ENCODE measurements at regions not wholly inside any gene's neighbourhood (a gene's known extent, or its start where the extent isn't known, plus 50 kb on each side); places are given as distances from the start of the nearest gene placed in this dataset.
A peak's percentile ranks its signal among the peaks of the same experiment; 100 is the strongest.

DNA sequence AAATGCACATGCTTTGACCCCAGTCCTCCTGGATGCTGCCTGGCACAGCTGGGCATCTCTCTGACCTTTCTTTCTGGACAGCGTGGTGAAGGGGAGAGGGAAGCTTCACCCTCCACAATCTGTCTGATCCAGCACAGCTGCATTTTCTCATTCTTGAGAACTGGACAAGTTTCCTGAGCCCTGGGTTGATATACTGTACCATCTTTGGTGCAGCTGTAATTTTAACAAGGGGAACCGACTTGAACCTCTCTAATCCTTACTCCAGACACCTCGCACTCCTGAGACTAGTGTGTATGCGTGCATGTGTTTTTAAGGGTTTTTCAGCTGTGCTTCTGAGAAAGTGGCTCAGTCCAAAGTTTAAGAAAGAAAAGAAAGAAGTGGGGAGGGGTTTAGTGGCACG lies 655.7 kb downstream of the INHBA start:
- TF ChIP-seq RAD21 (IDR thresholded peaks at IDR 0.05; ENCODE audit: low read depth): no peak
- TF ChIP-seq EP300 (IDR thresholded peaks at IDR 0.05; ENCODE audit: borderline replicate concordance): no peak
- no peak for TF ChIP-seq CEBPB (IDR thresholded peaks at IDR 0.05)
- no peak for TF ChIP-seq CREB1 (IDR thresholded peaks at IDR 0.05; ENCODE audit: low read depth)
- TF ChIP-seq, protein P1, sequence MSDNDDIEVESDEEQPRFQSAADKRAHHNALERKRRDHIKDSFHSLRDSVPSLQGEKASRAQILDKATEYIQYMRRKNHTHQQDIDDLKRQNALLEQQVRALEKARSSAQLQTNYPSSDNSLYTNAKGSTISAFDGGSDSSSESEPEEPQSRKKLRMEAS (IDR thresholded peaks at IDR 0.05): no peak
- TF ChIP-seq TCF12 (IDR thresholded peaks at IDR 0.05; ENCODE audit: low read depth): no peak
- no peak for TF ChIP-seq ZBTB7A (IDR thresholded peaks at IDR 0.05; ENCODE audit: low read depth)
- no peak for TF ChIP-seq TEAD4 (IDR thresholded peaks at IDR 0.05)
- TF ChIP-seq TAF1 (IDR thresholded peaks at IDR 0.05; ENCODE audit: low read depth): no peak
- no peak for TF ChIP-seq FOXM1 (IDR thresholded peaks at IDR 0.05; ENCODE audit: borderline replicate concordance, low read depth)
- TF ChIP-seq USF1 (IDR thresholded peaks at IDR 0.05): no peak
- TF ChIP-seq NFIC (IDR thresholded peaks at IDR 0.05): no peak
- TF ChIP-seq YY1 (IDR thresholded peaks at IDR 0.05; ENCODE audit: low read depth): no peak
- TF ChIP-seq EGR1 (IDR thresholded peaks at IDR 0.05): no peak

- TF ChIP-seq ZBTB7A (IDR thresholded peaks at IDR 0.05; ENCODE audit: low read depth) (no peak), FOXM1 (IDR thresholded peaks at IDR 0.05; ENCODE audit: borderline replicate concordance, low read depth) (no peak), EP300 (IDR thresholded peaks at IDR 0.05; ENCODE audit: borderline replicate concordance) (no peak), TAF1 (IDR thresholded peaks at IDR 0.05; ENCODE audit: low read depth) (no peak), USF1 (IDR thresholded peaks at IDR 0.05) (no peak), TEAD4 (IDR thresholded peaks at IDR 0.05) (no peak), NFIC (IDR thresholded peaks at IDR 0.05) (no peak), RAD21 (IDR thresholded peaks at IDR 0.05; ENCODE audit: low read depth) (no peak), CREB1 (IDR thresholded peaks at IDR 0.05; ENCODE audit: low read depth) (no peak), YY1 (IDR thresholded peaks at IDR 0.05; ENCODE audit: low read depth) (no peak), CEBPB (IDR thresholded peaks at IDR 0.05) (no peak), TCF12 (IDR thresholded peaks at IDR 0.05; ENCODE audit: low read depth) (no peak), EGR1 (IDR thresholded peaks at IDR 0.05) (no peak)
- TF ChIP-seq, protein P2, sequence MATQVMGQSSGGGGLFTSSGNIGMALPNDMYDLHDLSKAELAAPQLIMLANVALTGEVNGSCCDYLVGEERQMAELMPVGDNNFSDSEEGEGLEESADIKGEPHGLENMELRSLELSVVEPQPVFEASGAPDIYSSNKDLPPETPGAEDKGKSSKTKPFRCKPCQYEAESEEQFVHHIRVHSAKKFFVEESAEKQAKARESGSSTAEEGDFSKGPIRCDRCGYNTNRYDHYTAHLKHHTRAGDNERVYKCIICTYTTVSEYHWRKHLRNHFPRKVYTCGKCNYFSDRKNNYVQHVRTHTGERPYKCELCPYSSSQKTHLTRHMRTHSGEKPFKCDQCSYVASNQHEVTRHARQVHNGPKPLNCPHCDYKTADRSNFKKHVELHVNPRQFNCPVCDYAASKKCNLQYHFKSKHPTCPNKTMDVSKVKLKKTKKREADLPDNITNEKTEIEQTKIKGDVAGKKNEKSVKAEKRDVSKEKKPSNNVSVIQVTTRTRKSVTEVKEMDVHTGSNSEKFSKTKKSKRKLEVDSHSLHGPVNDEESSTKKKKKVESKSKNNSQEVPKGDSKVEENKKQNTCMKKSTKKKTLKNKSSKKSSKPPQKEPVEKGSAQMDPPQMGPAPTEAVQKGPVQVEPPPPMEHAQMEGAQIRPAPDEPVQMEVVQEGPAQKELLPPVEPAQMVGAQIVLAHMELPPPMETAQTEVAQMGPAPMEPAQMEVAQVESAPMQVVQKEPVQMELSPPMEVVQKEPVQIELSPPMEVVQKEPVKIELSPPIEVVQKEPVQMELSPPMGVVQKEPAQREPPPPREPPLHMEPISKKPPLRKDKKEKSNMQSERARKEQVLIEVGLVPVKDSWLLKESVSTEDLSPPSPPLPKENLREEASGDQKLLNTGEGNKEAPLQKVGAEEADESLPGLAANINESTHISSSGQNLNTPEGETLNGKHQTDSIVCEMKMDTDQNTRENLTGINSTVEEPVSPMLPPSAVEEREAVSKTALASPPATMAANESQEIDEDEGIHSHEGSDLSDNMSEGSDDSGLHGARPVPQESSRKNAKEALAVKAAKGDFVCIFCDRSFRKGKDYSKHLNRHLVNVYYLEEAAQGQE (IDR thresholded peaks at IDR 0.05; ENCODE audit: low read depth): no peak
- TF ChIP-seq, protein P1 (IDR thresholded peaks at IDR 0.05): no peak
These were observed 656.1 kb downstream of the INHBA start for GRCh38 chr7:41046776-41047175.

DNA sequence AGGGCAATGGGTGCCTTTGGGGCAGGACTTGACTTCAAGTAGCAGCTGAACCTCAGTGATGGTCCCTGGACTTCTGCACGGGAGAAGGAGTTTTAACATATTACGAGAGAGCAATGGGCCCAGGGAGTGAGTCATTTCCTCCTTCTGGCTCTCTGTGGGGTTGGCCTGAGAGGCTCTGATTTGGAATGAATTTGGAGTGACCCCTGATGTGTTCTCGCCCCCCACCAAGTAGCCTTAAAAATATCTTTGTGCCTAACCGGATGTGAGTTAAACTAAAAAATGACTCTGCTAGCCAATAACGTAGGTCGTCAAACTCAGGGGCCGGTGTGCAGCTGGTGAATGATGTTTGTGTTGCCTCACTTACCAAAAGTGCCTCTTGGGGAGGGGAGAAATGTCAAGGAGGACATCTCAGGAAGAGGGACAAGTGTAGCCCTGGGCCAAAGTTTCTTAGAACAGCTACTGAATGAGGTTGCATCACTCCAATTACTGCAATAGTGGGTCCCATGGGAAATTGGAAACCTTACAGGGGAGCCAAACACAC lies 656.6 kb downstream of the INHBA start:
- no peak for TF ChIP-seq EP300 (IDR thresholded peaks at IDR 0.05; ENCODE audit: borderline replicate concordance)
- TF ChIP-seq RAD21 (IDR thresholded peaks at IDR 0.05; ENCODE audit: low read depth): no peak
- no peak for TF ChIP-seq ZBTB7A (IDR thresholded peaks at IDR 0.05; ENCODE audit: low read depth)

DNA sequence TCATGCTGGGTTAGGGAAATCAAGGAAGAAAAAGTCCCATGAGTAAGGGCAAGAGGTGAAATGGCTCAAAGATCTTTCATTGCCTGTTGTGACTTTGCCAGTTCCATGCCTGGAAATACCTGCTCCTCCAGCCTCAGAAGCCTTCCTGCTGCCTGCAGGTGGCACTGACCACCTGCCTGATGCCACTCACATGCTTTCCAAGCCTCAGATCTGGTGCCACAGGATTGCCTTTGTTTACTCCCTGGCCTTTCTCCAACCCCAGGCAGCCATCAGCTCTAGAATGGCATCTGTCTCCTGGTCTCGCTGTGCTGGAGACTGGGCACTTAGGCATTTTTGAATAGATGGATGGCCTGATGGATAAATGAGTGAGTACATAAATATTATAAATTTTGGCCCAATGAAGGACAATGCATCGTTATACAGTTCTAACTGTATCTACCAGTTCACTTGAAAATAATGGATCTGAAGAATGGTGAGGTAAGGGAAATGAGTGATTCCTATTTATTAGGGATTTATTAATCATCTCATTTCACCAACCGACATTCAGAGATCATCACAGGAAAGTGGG lies 657.2 kb downstream of the INHBA start:
- TF ChIP-seq TEAD4 (IDR thresholded peaks at IDR 0.05): no peak
- 0 out of 2 replicates have a peak, but pooled peaks have one; percentile 10 for TF ChIP-seq NFIC (IDR thresholded peaks at IDR 0.05)
- TF ChIP-seq RAD21 (IDR thresholded peaks at IDR 0.05; ENCODE audit: low read depth): peak; percentile 70

GRCh38 chr7:41039981-41040380 lies 662.9 kb downstream of the INHBA start:
- TF ChIP-seq, protein P2 (IDR thresholded peaks at IDR 0.05; ENCODE audit: low read depth): no peak
- TF ChIP-seq RAD21 (IDR thresholded peaks at IDR 0.05; ENCODE audit: low read depth): no peak
- no peak for TF ChIP-seq EGR1 (IDR thresholded peaks at IDR 0.05)
- TF ChIP-seq NFIC (IDR thresholded peaks at IDR 0.05): no peak
- TF ChIP-seq USF1 (IDR thresholded peaks at IDR 0.05): no peak
- no peak for TF ChIP-seq TCF12 (IDR thresholded peaks at IDR 0.05; ENCODE audit: low read depth)
- no peak for TF ChIP-seq CREB1 (IDR thresholded peaks at IDR 0.05; ENCODE audit: low read depth)
- TF ChIP-seq, protein P1 (IDR thresholded peaks at IDR 0.05): no peak
- no peak for TF ChIP-seq FOXM1 (IDR thresholded peaks at IDR 0.05; ENCODE audit: borderline replicate concordance, low read depth)
- TF ChIP-seq EP300 (IDR thresholded peaks at IDR 0.05; ENCODE audit: borderline replicate concordance): no peak
- no peak for TF ChIP-seq YY1 (IDR thresholded peaks at IDR 0.05; ENCODE audit: low read depth)
- TF ChIP-seq TAF1 (IDR thresholded peaks at IDR 0.05; ENCODE audit: low read depth): no peak
- TF ChIP-seq TEAD4 (IDR thresholded peaks at IDR 0.05): no peak
- TF ChIP-seq ZBTB7A (IDR thresholded peaks at IDR 0.05; ENCODE audit: low read depth): no peak
- no peak for TF ChIP-seq CEBPB (IDR thresholded peaks at IDR 0.05)

All from Ishikawa (cell line).